Adrenal gland (tissue), 5 donors: ENCODE measurements at regions not wholly inside any gene's neighbourhood (a gene's known extent, or its start where the extent isn't known, plus 50 kb on each side); places are given as distances from the start of the nearest gene placed in this dataset.

Source experiments
- CTCF ChIP-seq, 6 experiments: fragments of 450-650 bp in 4 of 6; fragments of 200-600 bp in 2 of 6; sonication (generic) in 1 of 6; IDR thresholded peaks; 1 replicate in 5 of 6; 2 replicates in 1 of 6; pipeline versions ENCODE4 v1.5.1 to v1.8.0; 2016 to 2021; ENCODE audit warnings: antibody characterized with exemption in 6 of 6, mild to moderate bottlenecking in 2 of 6, moderate library complexity in 1 of 6
- POLR2A ChIP-seq, 2 donors: fragments of 450-650 bp; IDR thresholded peaks; one replicate each; pipeline ENCODE4 v1.6.1; 2017; ENCODE audit warnings: antibody characterized with exemption in 2 of 2, mild to moderate bottlenecking in 2 of 2, moderate library complexity in 1 of 2
- donor health status: DM: no; HTN: no; CAD: no.

GRCh38 chr7:15042285-15043065, 139.9 kb upstream of the DGKB start:
- TF ChIP-seq CTCF (IDR thresholded peaks at IDR 0.05): no peak
- no peak for TF ChIP-seq POLR2A (IDR thresholded peaks at IDR 0.05)
